HG03135 (cell line): ENCODE measurements at regions not wholly inside any gene's neighbourhood (a gene's known extent, or its start where the extent isn't known, plus 50 kb on each side); places are given as distances from the start of the nearest gene placed in this dataset.

ENCODE experiments used
- ATAC-seq: cut with Tn5 transposase; IDR thresholded peaks from one replicate; pipeline ENCODE4 v1.9.1; 2021; ENCODE audit warnings: mild to moderate bottlenecking, moderate library complexity; ENCODE audit not compliant: unreplicated experiment

- ATAC-seq: no peak
Observed at GRCh38 chr5:110064603-110065268, 375.0 kb downstream of the MAN2A1 start.

GRCh38 chr5:110070836-110071235, 381.1 kb downstream of the MAN2A1 start:
- no peak for ATAC-seq

- no peak for ATAC-seq
Observed at GRCh38 chr5:110072651-110073050, 382.9 kb downstream of the MAN2A1 start.

- no peak for ATAC-seq
Observed at GRCh38 chr5:110073534-110073933, 383.8 kb downstream of the MAN2A1 start.

GRCh38 chr5:110075656-110076055, 385.9 kb downstream of the MAN2A1 start:
- ATAC-seq: no peak

- no peak for ATAC-seq
Observed at GRCh38 chr5:110077147-110077546, 387.4 kb downstream of the MAN2A1 start.

DNA sequence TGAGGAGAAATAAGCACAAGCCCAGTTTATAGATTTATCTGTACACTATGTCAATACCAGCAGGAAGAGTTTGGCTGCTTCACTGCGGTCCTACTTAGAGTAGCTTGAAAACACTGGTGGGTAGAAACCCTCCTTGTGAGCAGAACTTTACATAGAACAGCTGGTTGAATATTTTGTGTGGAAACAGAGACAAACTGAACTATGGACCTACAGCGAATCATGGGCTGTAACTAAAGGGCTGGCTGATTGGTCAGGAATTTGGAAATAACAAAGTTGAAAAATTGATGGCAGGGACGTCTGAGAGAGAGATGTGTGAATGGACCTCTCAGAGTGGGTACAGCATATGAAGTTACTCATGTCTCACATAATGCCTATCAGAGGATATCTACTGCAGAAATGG, 392.5 kb downstream of the MAN2A1 start:
- no peak for ATAC-seq

DNA sequence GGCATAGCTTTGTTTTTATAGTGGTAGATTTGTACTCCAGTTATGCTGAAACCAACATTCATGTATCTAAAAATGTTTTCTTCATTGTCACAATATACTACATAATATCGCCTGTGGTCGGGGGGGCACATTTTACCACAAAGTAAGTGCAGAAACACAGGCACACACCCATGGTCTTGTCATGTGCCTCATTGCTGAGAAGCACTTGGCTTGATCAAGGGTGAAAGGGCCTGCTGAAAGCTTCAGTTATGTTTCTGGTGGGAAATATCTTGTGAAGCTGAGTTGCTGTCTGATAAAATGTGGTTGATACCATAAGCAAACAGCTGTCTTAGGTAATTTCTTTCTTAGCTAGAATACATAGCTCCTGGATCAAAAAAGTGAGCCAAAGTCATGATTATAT, 393.1 kb downstream of the MAN2A1 start:
- no peak for ATAC-seq

DNA sequence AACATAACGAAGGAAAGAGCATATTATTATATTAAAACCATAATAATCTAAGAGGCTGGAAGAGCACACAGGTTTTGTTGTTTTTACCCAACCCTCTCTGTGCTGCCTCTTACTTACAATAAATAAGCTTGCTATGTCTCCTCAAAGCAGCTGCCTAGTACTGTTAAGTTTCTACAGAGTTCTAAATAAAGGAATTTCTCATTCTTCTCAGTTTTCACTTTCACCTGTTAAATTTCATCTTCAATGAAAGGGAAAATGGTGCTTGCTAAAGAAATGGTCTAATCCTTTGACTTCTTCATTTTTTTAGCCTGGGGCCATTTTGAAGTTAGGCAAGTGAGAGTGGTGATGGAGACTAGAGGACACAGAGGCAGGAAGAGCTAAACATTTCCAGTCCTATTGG, 396.1 kb downstream of the MAN2A1 start:
- ATAC-seq: no peak

- ATAC-seq: no peak
Observed at GRCh38 chr5:110086658-110087388, 397.1 kb downstream of the MAN2A1 start.

- ATAC-seq: no peak
Observed at GRCh38 chr5:110087829-110088228, 398.1 kb downstream of the MAN2A1 start.

DNA sequence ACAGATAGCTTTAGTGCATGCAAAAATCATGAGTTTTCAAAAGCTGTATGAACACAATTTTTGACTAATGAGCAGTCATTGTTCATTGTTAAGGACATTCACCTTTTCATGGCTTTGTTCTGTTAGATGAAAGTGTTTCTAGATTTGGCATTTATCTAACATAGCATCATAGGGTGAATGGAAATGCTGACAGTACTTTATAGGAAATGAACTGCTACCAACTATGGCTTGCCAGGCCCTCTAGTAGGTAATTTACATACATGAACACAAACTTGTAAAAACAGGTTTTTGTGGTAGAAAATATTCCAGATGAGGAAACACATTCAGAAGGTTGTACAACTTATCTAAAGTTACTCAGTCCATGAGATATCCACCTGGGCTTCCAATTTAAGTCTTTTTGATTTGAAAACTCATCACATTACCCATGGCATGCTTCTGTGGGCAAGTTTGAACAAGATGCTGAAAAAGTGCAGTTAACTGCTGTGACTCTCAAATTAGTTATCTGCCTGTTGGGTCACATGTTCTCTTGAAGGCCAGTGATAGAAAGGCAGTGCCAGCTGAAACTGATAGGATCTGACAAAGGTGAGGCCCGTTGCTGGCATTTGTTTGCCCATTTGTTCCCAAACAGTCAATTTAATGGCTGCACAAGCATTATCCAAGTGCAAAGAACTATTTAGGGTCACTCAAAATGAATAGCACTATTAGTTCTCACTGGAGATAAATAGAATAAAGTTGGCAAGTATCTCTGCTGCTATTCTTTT, 399.1 kb downstream of the MAN2A1 start:
- ATAC-seq: no peak

DNA sequence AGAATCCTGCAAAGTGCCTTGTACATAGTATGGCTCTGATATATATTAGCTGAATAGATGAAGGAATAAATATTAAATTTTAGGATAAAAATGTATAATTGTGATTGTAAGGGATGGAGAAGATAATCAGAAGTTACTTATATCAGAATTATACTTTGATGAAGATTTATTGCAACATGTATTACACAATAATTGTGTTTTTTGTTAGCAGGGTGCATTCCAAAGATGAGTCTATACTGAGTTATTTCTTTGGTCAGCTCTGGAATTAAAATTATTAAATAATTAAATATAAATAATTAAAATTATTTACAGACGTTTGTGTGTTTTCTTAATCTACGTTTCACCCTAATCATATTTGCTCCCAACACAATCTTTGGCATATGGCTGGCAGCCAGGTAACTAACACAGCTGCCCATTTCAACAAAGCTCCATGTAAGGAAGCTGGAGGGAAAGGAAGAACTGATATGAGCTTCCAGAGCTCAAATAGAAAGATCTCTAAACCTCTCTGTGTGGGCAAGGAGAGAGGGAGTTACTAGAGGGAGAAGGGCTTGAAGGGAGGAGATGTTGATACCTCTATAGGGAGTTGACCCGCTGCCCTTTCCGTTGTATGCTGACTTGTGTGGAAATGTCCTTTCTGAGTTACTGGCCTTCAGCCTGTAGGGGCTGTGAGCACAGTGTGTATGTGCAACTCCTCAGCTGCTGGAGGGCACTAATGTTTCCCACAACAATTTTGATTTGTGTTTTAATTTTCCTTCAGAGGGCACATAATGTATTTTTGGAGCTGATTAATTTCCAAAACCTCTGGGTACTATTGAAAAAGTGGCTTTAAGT, 403.4 kb downstream of the MAN2A1 start:
- no peak for ATAC-seq

DNA sequence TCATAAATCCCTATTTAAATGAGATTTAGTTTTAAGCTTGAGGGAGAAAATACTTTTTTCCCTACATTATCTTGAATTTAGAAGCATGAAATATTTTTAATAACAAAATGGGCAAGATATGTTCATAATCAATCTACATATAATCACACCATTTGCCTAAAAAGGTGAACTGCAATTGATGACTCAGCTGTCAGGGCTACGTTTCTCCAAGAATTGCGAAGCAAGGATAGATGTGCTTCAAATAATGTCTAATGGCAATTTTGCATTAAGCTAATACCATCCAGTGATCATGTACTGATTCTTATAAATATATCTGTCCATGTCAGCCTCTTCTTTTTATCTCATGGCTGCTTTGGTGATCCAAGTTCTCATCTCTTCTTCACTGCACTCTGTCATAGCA, 404.4 kb downstream of the MAN2A1 start:
- ATAC-seq: no peak

GRCh38 chr5:110094548-110094947, 404.8 kb downstream of the MAN2A1 start:
- ATAC-seq: no peak

DNA sequence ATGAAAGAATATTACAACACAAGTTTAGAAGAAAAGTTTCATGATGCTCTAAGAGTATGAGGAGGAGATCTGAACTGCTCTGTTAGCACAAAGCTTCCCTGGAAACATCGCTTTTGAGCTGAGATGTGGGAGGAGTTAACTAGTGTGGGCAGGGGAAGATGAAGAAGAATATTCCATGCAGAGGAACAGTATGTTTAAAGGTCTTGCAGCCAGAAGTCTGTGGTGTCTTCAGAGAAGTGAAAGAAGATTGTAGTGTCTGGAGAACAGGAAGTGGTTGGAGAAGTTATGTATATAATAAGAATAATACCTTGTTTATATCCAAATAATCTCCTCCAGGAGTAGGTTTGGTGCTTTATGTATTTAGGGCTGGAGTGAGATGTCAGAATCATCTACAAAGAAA, 406.7 kb downstream of the MAN2A1 start:
- no peak for ATAC-seq

GRCh38 chr5:110099572-110099971, 409.8 kb downstream of the MAN2A1 start:
- no peak for ATAC-seq

- no peak for ATAC-seq
Observed at GRCh38 chr5:110103081-110103480, 413.4 kb downstream of the MAN2A1 start.

- no peak for ATAC-seq
Observed at GRCh38 chr5:110104060-110104725, 414.5 kb downstream of the MAN2A1 start.
